ENCODE measurements at regions not wholly inside any gene's neighbourhood (a gene's known extent, or its start where the extent isn't known, plus 50 kb on each side); places are given as distances from the start of the nearest gene placed in this dataset.

- no peak for TF ChIP-seq CTCF (IDR thresholded peaks at IDR 0.05; ENCODE audit: extremely low read depth, insufficient read depth, missing control alignments)
- DNase-seq (ENCODE audit: low spot score): no peak
- in situ Hi-C loops (cut with MboI; ENCODE audit: low pct_unique_long_range_greater_than_20kb, low sequenced_read_pairs, unreplicated experiment): no loop called here
These were observed 2005.5 kb upstream of the PCDH20 start for GRCh38 chr13:63421123-63421522.

- no peak for TF ChIP-seq CTCF (IDR thresholded peaks at IDR 0.05; ENCODE audit: extremely low read depth, insufficient read depth, missing control alignments)
- no peak for DNase-seq (ENCODE audit: low spot score)
- in situ Hi-C loops (cut with MboI; ENCODE audit: low pct_unique_long_range_greater_than_20kb, low sequenced_read_pairs, unreplicated experiment): no loop called here
These were observed 2005.0 kb upstream of the PCDH20 start for GRCh38 chr13:63420685-63421084.

GRCh38 chr13:63414247-63414646 is 1998.6 kb upstream of the PCDH20 start:
- in situ Hi-C loops (cut with MboI; ENCODE audit: low pct_unique_long_range_greater_than_20kb, low sequenced_read_pairs, unreplicated experiment): no loop called here
- TF ChIP-seq CTCF (IDR thresholded peaks at IDR 0.05; ENCODE audit: extremely low read depth, insufficient read depth, missing control alignments): no peak
- no peak for DNase-seq (ENCODE audit: low spot score)

- no peak for TF ChIP-seq CTCF (IDR thresholded peaks at IDR 0.05; ENCODE audit: extremely low read depth, insufficient read depth, missing control alignments)
- DNase-seq (ENCODE audit: low spot score): no peak
- in situ Hi-C loops (cut with MboI; ENCODE audit: low pct_unique_long_range_greater_than_20kb, low sequenced_read_pairs, unreplicated experiment): no loop called here
These were observed 1994.2 kb upstream of the PCDH20 start for GRCh38 chr13:63409791-63410351.

GRCh38 chr13:63408331-63409189 is 1992.9 kb upstream of the PCDH20 start:
- no peak for DNase-seq (ENCODE audit: low spot score)
- in situ Hi-C loops (cut with MboI; ENCODE audit: low pct_unique_long_range_greater_than_20kb, low sequenced_read_pairs, unreplicated experiment): no loop called here
- no peak for TF ChIP-seq CTCF (IDR thresholded peaks at IDR 0.05; ENCODE audit: extremely low read depth, insufficient read depth, missing control alignments)

GRCh38 chr13:63403733-63404132 is 1988.1 kb upstream of the PCDH20 start:
- peak; percentile 24 for TF ChIP-seq CTCF (IDR thresholded peaks at IDR 0.05; ENCODE audit: extremely low read depth, insufficient read depth, missing control alignments)
- DNase-seq (ENCODE audit: low spot score): no peak
- in situ Hi-C loops (cut with MboI; ENCODE audit: low pct_unique_long_range_greater_than_20kb, low sequenced_read_pairs, unreplicated experiment): no loop called here

All from GM13977 (cell line).